HepG2 (cell line): ENCODE measurements at regions not wholly inside any gene's neighbourhood (a gene's known extent, or its start where the extent isn't known, plus 50 kb on each side); places are given as distances from the start of the nearest gene placed in this dataset.

ENCODE experiments used
- EZH2 ChIP-seq: conservative IDR thresholded peaks from 2 replicates; pipeline ENCODE4 v1.6.1; 2012; ENCODE audit warnings: mild to moderate bottlenecking, low read depth, low read length, moderate library complexity
- IRF2 ChIP-seq: IDR thresholded peaks from 2 replicates; pipeline ENCODE4 v1.6.1; 2018; ENCODE audit warnings: missing genetic modification reagents, missing compliant biosample characterization
- MAFG ChIP-seq: sonication (generic); formaldehyde crosslinking; IDR thresholded peaks from 2 replicates; pipeline ENCODE4 v1.5.1; 2020; ENCODE audit warnings: mild to moderate bottlenecking, missing genetic modification reagents
- MXI1 ChIP-seq: IDR thresholded peaks from 3 replicates; pipeline ENCODE4 v1.6.1; 2012; ENCODE audit warnings: low read depth, low read length, inconsistent platforms, borderline replicate concordance
- MYC ChIP-seq: sonication (generic); formaldehyde crosslinking; IDR thresholded peaks from 2 replicates; pipeline ENCODE4 v1.9.0; 2021; ENCODE audit warnings: missing genetic modification reagents, borderline replicate concordance
- NFYB ChIP-seq: sonication (generic); formaldehyde crosslinking; IDR thresholded peaks from 2 replicates; pipeline ENCODE4 v1.4.0; 2020; ENCODE audit warnings: missing genetic modification reagents
- POLR2A ChIP-seq, 2 experiments: IDR thresholded peaks; 2 replicates each; pipeline ENCODE4 v1.6.1; 2011; ENCODE audit warnings: low read depth in 2 of 2, low read length in 2 of 2, mild to moderate bottlenecking in 1 of 2, moderate library complexity in 1 of 2; ENCODE audit not compliant: insufficient read depth in 1 of 2
- POLR2AphosphoS5 ChIP-seq: IDR thresholded peaks from 2 replicates; pipeline ENCODE4 v1.6.1; 2012; ENCODE audit warnings: low read depth, low read length
- RAD21 ChIP-seq: fragments of 450-650 bp; formaldehyde crosslinking; IDR thresholded peaks from 2 replicates; pipeline ENCODE4 v1.5.0; 2020; ENCODE audit warnings: mild to moderate bottlenecking
- RAD51 ChIP-seq: fragments of 450-650 bp; IDR thresholded peaks from 2 replicates; pipeline ENCODE4 v1.6.1; 2016; ENCODE audit warnings: borderline replicate concordance
- TF ChIP-seq, protein P1 (sequence below): sonication (generic); formaldehyde crosslinking; IDR thresholded peaks from 2 replicates; pipeline ENCODE4 v1.5.1; 2020; ENCODE audit warnings: missing genetic modification reagents, mild to moderate bottlenecking, borderline replicate concordance
- TF ChIP-seq, protein P2 (sequence below): sonication (generic); formaldehyde crosslinking; IDR thresholded peaks from 2 replicates; pipeline ENCODE4 v1.5.0; 2020; ENCODE audit warnings: mild to moderate bottlenecking, missing genetic modification reagents, moderate library complexity

DNA sequence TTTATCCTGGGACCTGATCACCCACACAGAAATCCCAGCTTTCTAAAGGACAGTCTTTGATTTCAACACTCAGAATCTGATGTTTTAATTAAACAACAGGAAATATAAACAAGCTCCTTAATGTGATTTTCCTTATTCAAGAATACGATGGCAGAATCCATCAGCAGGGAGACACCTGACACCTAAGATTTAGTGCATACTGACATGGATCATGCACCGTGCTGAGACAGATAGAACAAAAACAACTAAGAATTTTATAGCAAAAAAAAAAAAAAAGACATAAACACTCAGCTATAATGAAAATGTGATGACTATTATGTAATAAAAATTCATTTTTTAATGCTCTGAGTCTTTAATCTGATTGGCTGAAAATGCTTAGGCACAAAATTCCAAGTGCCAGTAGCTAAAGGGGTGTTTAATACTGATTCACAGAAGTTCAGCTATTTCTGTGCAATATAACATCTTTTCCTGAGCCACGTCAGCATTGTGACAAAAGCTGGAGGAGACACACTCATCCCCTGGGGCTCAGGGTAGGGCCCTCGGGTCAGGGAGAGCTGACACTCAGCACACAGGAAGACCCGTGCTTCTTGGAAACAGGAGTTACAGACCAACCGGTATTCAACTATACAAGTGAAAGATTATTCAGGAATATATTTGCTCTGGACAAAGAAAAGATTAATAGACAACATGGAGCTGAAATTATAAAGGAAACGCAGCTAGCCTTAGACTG lies 247.4 kb downstream of the FBXO15 start:
- TF ChIP-seq NFYB (CRISPR knock-in tag) (no peak), EZH2 (no peak), MYC (CRISPR knock-in tag) (no peak), MAFG (CRISPR knock-in tag) (no peak), POLR2A (IDR thresholded peaks at IDR 0.05; ENCODE audit: insufficient read depth in 1 of 2, low read depth in 2 of 2, low read length in 2 of 2) (no peak), MXI1 (no peak), RAD21 (CRISPR knock-in tag) (no peak), RAD51 (no peak), POLR2AphosphoS5 (no peak), IRF2 (CRISPR knock-in tag) (no peak)
- TF ChIP-seq, protein P1, sequence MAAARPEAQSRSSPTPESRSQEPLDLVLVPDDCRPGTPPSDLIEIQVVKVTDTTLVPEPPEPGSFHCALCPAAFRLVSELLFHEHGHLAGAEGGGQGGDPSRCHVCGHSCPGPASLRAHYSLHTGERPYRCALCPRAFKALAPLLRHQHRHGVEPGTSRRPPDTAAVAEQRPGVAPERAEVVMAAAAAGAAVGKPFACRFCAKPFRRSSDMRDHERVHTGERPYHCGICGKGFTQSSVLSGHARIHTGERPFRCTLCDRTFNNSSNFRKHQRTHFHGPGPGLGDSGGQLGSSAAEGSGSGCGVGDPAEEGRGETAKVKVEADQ (CRISPR knock-in tag) = no peak
- TF ChIP-seq, protein P2, sequence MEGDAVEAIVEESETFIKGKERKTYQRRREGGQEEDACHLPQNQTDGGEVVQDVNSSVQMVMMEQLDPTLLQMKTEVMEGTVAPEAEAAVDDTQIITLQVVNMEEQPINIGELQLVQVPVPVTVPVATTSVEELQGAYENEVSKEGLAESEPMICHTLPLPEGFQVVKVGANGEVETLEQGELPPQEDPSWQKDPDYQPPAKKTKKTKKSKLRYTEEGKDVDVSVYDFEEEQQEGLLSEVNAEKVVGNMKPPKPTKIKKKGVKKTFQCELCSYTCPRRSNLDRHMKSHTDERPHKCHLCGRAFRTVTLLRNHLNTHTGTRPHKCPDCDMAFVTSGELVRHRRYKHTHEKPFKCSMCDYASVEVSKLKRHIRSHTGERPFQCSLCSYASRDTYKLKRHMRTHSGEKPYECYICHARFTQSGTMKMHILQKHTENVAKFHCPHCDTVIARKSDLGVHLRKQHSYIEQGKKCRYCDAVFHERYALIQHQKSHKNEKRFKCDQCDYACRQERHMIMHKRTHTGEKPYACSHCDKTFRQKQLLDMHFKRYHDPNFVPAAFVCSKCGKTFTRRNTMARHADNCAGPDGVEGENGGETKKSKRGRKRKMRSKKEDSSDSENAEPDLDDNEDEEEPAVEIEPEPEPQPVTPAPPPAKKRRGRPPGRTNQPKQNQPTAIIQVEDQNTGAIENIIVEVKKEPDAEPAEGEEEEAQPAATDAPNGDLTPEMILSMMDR = no peak
